ENCODE measurements at regions not wholly inside any gene's neighbourhood (a gene's known extent, or its start where the extent isn't known, plus 50 kb on each side); places are given as distances from the start of the nearest gene placed in this dataset.
"Not testable (repeated sequence)": the region's sequence is repeated elsewhere in the genome, so short reads cannot be mapped to it uniquely, and the experiment has no call there.

- Histone ChIP-seq H3K36me3 (ENCODE audit: control insufficient read depth, insufficient read depth, low read length) (peaks cover 3% of the 10 kb centered on the region), H3K4me1 (ENCODE audit: control insufficient read depth, insufficient read depth, low read length) (peaks cover 18% of the 10 kb centered on the region), H3K27me3 (ENCODE audit: control insufficient read depth, insufficient read depth, low read length) (no peaks in the 10 kb centered on the region), H3K9me3 (ENCODE audit: control insufficient read depth, insufficient read depth, low read length) (no peaks in the 10 kb centered on the region), H3K4me3 (ENCODE audit: low read length) (no peak overlapping the region), H3K27ac (ENCODE audit: low read length) (no peak overlapping the region)
- H3K27ac Mint-ChIP-seq: no peak overlapping the region
- no peak for TF ChIP-seq CTCF (IDR thresholded peaks at IDR 0.05)
- H3K9me3 Mint-ChIP-seq: no peaks in the 10 kb centered on the region
- DNase-seq (no peak), ATAC-seq (no peak)
- H3K4me1 Mint-ChIP-seq: peaks cover 43 to 56% of the 10 kb centered on the region in 2 donors
- H3K27me3 Mint-ChIP-seq (ENCODE audit: low read depth in 2 of 2): no peaks in the 10 kb centered on the region
- intact Hi-C loops (cut with micrococcal nuclease): no loop called here
- H3K4me3 Mint-ChIP-seq: no peak overlapping the region
- H3K36me3 Mint-ChIP-seq: no peaks in the 10 kb centered on the region
- no CpG with 5 or more reads among the region's 2 CpGs for WGBS (ENCODE audit: insufficient coverage)
Observed at GRCh38 chr2:54050445-54050844, 65.0 kb upstream of the ACYP2 start.

GRCh38 chr2:54049365-54049764, 66.0 kb upstream of the ACYP2 start:
- intact Hi-C loops (cut with micrococcal nuclease): loop anchor here (2.0 kb wide), 1 partner anchor 55 kb away; no protein-coding TSS in a partner anchor
- DNase-seq (no peak), ATAC-seq (no peak)
- no peak overlapping the region for H3K27ac ChIP-seq (ENCODE audit: low read length)
- peaks cover 3% of the 10 kb centered on the region for H3K36me3 ChIP-seq (ENCODE audit: control insufficient read depth, insufficient read depth, low read length)
- H3K27ac Mint-ChIP-seq: peak overlapping the region; percentile 59 to 78
- no peaks in the 10 kb centered on the region for H3K27me3 ChIP-seq (ENCODE audit: control insufficient read depth, insufficient read depth, low read length)
- H3K4me3 Mint-ChIP-seq: no peak overlapping the region
- WGBS (ENCODE audit: insufficient coverage): 88% methylated on average over 1 of the region's 1 CpG
- H3K36me3 Mint-ChIP-seq: no peaks in the 10 kb centered on the region
- H3K9me3 ChIP-seq (ENCODE audit: control insufficient read depth, insufficient read depth, low read length): no peaks in the 10 kb centered on the region
- no peak for TF ChIP-seq CTCF (IDR thresholded peaks at IDR 0.05)
- H3K4me1 Mint-ChIP-seq: peaks cover 40 to 56% of the 10 kb centered on the region in 2 donors
- no peak overlapping the region for H3K4me3 ChIP-seq (ENCODE audit: low read length)
- no peaks in the 10 kb centered on the region for H3K27me3 Mint-ChIP-seq (ENCODE audit: low read depth in 2 of 2)
- no peaks in the 10 kb centered on the region for H3K9me3 Mint-ChIP-seq
- H3K4me1 ChIP-seq (ENCODE audit: control insufficient read depth, insufficient read depth, low read length): peaks cover 18% of the 10 kb centered on the region

GRCh38 chr2:54048896-54049295, 66.5 kb upstream of the ACYP2 start:
- not testable (repeated sequence) for H3K36me3 Mint-ChIP-seq; H3K27me3 ChIP-seq (ENCODE audit: control insufficient read depth, insufficient read depth, low read length); H3K9me3 Mint-ChIP-seq; H3K4me3 Mint-ChIP-seq; H3K36me3 ChIP-seq (ENCODE audit: control insufficient read depth, insufficient read depth, low read length); H3K27me3 Mint-ChIP-seq (ENCODE audit: low read depth in 2 of 2); H3K4me3 ChIP-seq (ENCODE audit: low read length); DNase-seq; ATAC-seq; H3K9me3 ChIP-seq (ENCODE audit: control insufficient read depth, insufficient read depth, low read length)
- Histone ChIP-seq H3K4me1 (ENCODE audit: control insufficient read depth, insufficient read depth, low read length) (peaks cover 18% of the 10 kb centered on the region), H3K27ac (ENCODE audit: low read length) (peak overlapping the region; percentile 11)
- Mint-ChIP-seq H3K4me1 (peaks cover 36 to 51% of the 10 kb centered on the region in 2 donors), H3K27ac (peak overlapping the region; percentile 59 to 78)
- intact Hi-C loops (cut with micrococcal nuclease): loop anchor here (2.0 kb wide), 1 partner anchor 54 kb away; no protein-coding TSS in a partner anchor
- WGBS (ENCODE audit: insufficient coverage): 91% methylated on average over 7 of the region's 7 CpGs

GRCh38 chr2:54048117-54048785, 67.2 kb upstream of the ACYP2 start:
- H3K36me3 ChIP-seq (ENCODE audit: control insufficient read depth, insufficient read depth, low read length): peaks cover 3% of the 10 kb centered on the region
- no peaks in the 10 kb centered on the region for H3K9me3 Mint-ChIP-seq
- TF ChIP-seq CTCF (IDR thresholded peaks at IDR 0.05): no peak
- intact Hi-C loops (cut with micrococcal nuclease): loop anchor here (2.0 kb wide), 1 partner anchor 53 kb away; no protein-coding TSS in a partner anchor
- DNase-seq (peak in 1 of 2 donors; percentile 51), ATAC-seq (peak; percentile 86 to 91 (median 87))
- H3K36me3 Mint-ChIP-seq: no peaks in the 10 kb centered on the region
- H3K4me1 Mint-ChIP-seq: peaks cover 29 to 45% of the 10 kb centered on the region in 2 donors
- no peaks in the 10 kb centered on the region for H3K9me3 ChIP-seq (ENCODE audit: control insufficient read depth, insufficient read depth, low read length)
- H3K27ac Mint-ChIP-seq: peak overlapping the region; percentile 59 to 78
- no peak overlapping the region for H3K4me3 Mint-ChIP-seq
- no peaks in the 10 kb centered on the region for H3K27me3 ChIP-seq (ENCODE audit: control insufficient read depth, insufficient read depth, low read length)
- WGBS (ENCODE audit: insufficient coverage): 100% methylated on average over 2 of the region's 2 CpGs
- H3K27me3 Mint-ChIP-seq (ENCODE audit: low read depth in 2 of 2): no peaks in the 10 kb centered on the region
- peak overlapping the region; percentile 5 for H3K27ac ChIP-seq (ENCODE audit: low read length)
- H3K4me1 ChIP-seq (ENCODE audit: control insufficient read depth, insufficient read depth, low read length): peaks cover 18% of the 10 kb centered on the region
- no peak overlapping the region for H3K4me3 ChIP-seq (ENCODE audit: low read length)
